Naive thymus-derived CD4-positive, alpha-beta T cell (primary cell): ENCODE measurements at regions not wholly inside any gene's neighbourhood (a gene's known extent, or its start where the extent isn't known, plus 50 kb on each side); places are given as distances from the start of the nearest gene placed in this dataset.

Experiments used
- ATAC-seq: fragments of 150-1000 bp; cut with Tn5 transposase; 2 replicates; pipeline ENCODE4 v1.10.0; 2021; ENCODE audit warnings: mild to moderate bottlenecking, moderate library complexity
- CTCF ChIA-PET: fragments of 350-600 bp; sonication (Branson Sonifier 250); formaldehyde crosslinking; loops from one replicate; lab custom pipeline; 2021; ENCODE audit warnings: antibody characterized with exemption; lab: Charles Lee
- POLR2A ChIA-PET: fragments of 350-600 bp; sonication (Branson Sonifier 250); formaldehyde crosslinking; loops from one replicate; lab custom pipeline; 2021; ENCODE audit warnings: antibody characterized with exemption, inconsistent platforms; lab: Charles Lee
- DNase-seq, 9 donors: peaks; one replicate each; pipeline versions ENCODE4 v3.0.0 to v3.0.0-alpha.2; 2020 to 2022; ENCODE audit warnings: mixed read lengths in 1 of 9
- H3K27ac ChIP-seq: one replicate; pipeline ENCODE4 v1.7.0; 2013; ENCODE audit warnings: mild to moderate bottlenecking, low read depth, low read length, moderate library complexity
- H3K27me3 ChIP-seq, 2 donors: one replicate each; pipeline ENCODE4 v1.7.0; 2013; ENCODE audit warnings: low read length in 2 of 2, mild to moderate bottlenecking in 2 of 2, moderate library complexity in 2 of 2; ENCODE audit not compliant: control insufficient read depth in 2 of 2, insufficient read depth in 2 of 2
- H3K36me3 ChIP-seq, 3 experiments: 1 replicate in 2 of 3; 2 replicates in 1 of 3; pipeline ENCODE4 v1.7.0; 2013; ENCODE audit warnings: low read length in 3 of 3, mild to moderate bottlenecking in 3 of 3, moderate library complexity in 1 of 3; ENCODE audit not compliant: insufficient read depth in 3 of 3, control insufficient read depth in 2 of 3
- H3K4me1 ChIP-seq, 2 donors: one replicate each; pipeline ENCODE4 v1.7.0; 2013; ENCODE audit warnings: low read length in 2 of 2, mild to moderate bottlenecking in 2 of 2, moderate library complexity in 1 of 2; ENCODE audit not compliant: control insufficient read depth in 2 of 2, insufficient read depth in 2 of 2
- H3K4me3 ChIP-seq: 2 replicates; pipeline ENCODE4 v1.7.0; 2013; ENCODE audit warnings: mild to moderate bottlenecking, low read length
- H3K9me3 ChIP-seq, 3 experiments: 1 replicate in 2 of 3; 2 replicates in 1 of 3; pipeline ENCODE4 v1.7.0; 2013; ENCODE audit warnings: low read length in 3 of 3; ENCODE audit not compliant: control insufficient read depth in 2 of 3
- H3K27ac Mint-ChIP-seq, 9 donors: one replicate each; pipeline ENCODE4 v1.8.0; 2020 to 2022; ENCODE audit warnings: mixed read lengths in 9 of 9, mild to moderate bottlenecking in 8 of 9, moderate library complexity in 5 of 9, inconsistent platforms in 2 of 9
- H3K27me3 Mint-ChIP-seq, 5 donors: one replicate each; pipeline ENCODE4 v1.8.0; 2021 to 2022; ENCODE audit warnings: mixed read lengths in 5 of 5, mild to moderate bottlenecking in 1 of 5
- H3K36me3 Mint-ChIP-seq, 5 donors: one replicate each; pipeline ENCODE4 v1.8.0; 2020 to 2022; ENCODE audit warnings: mixed read lengths in 5 of 5, mild to moderate bottlenecking in 3 of 5, inconsistent platforms in 1 of 5
- H3K4me1 Mint-ChIP-seq, 7 donors: one replicate each; pipeline ENCODE4 v1.8.0; 2020 to 2022; ENCODE audit warnings: mixed read lengths in 7 of 7, mild to moderate bottlenecking in 3 of 7, inconsistent platforms in 1 of 7
- H3K4me3 Mint-ChIP-seq, 10 donors: one replicate each; pipeline ENCODE4 v1.8.0; 2020 to 2022; ENCODE audit warnings: mild to moderate bottlenecking in 10 of 10, mixed read lengths in 10 of 10, moderate library complexity in 6 of 10, inconsistent platforms in 2 of 10
- H3K9me3 Mint-ChIP-seq, 11 donors: one replicate each; pipeline ENCODE4 v1.8.0; 2020 to 2022; ENCODE audit warnings: mixed read lengths in 11 of 11, mild to moderate bottlenecking in 4 of 11, inconsistent platforms in 1 of 11, moderate library complexity in 1 of 11
- intact Hi-C, 2 donors: fragments of 100-400 bp; cut with micrococcal nuclease; formaldehyde crosslinking; loops; one replicate each; pipeline ENCODE4 v1.15.1; 2023

DNA sequence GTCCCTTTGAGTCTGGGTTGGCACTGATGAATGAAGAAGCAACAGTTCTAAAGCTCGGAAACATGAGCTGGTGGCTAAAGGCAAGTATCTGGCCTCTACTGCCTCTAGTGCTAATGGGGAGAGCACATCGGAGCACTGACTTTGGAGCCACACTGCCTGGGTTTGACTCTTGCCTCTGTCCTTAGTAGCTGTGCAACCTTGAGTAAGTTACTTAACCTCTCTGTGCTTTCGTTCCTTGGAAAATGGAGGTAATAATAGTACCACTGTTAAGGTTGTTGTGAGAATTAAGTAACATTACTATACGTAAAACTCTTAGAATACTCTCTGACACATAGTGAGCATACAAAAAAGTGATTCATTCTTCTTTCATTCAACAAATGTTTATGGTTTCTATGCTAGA, 211.2 kb downstream of the ATG4C start:
- DNase-seq (no peak), ATAC-seq (no peak)
- no peaks in the 10 kb centered on the region for H3K36me3 ChIP-seq
- Mint-ChIP-seq H3K9me3 (no peaks in the 10 kb centered on the region), H3K27me3 (peaks cover 3 to 42% (median 37%) of the 10 kb centered on the region in 5 donors), H3K4me3 (no peak overlapping the region), H3K4me1 (peaks cover 0 to 1% (median 0%) of the 10 kb centered on the region in 7 donors), H3K27ac (no peak overlapping the region), H3K36me3 (no peaks in the 10 kb centered on the region)
- no peak overlapping the region for H3K4me3 ChIP-seq
- ChIA-PET CTCF (no interaction called here), POLR2A (no interaction called here)
- H3K9me3 ChIP-seq, result no peaks in the 10 kb centered on the region
- no peaks in the 10 kb centered on the region for H3K4me1 ChIP-seq
- H3K27me3 ChIP-seq, result no peaks in the 10 kb centered on the region
- H3K27ac ChIP-seq, result no peak overlapping the region
- intact Hi-C loops, result no loop called here

DNA sequence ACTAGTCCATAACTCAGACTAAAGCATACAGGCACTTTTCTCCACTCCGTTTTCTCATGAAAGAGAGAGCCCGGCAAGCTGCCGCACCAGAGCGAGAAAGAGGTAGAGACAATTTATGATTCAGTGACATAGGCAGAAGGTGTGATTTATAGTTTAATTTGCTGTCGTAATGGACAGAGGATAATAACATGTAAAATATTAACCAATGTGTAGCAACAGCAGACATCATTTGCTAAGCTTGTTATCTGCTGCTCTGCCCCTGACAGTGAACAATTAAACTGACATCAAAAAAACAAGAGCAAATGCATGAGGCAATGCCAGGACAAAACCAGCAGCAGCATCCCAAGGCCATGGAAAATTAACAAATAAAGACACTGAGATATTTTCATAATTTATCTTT, 214.0 kb downstream of the ATG4C start:
- H3K9me3 Mint-ChIP-seq, result no peaks in the 10 kb centered on the region
- peaks cover 0 to 1% (median 0%) of the 10 kb centered on the region in 7 donors for H3K4me1 Mint-ChIP-seq
- no peaks in the 10 kb centered on the region for H3K36me3 Mint-ChIP-seq
- no peak for DNase-seq
- ATAC-seq, result no peak
- POLR2A ChIA-PET, result no interaction called here
- H3K9me3 ChIP-seq, result no peaks in the 10 kb centered on the region
- no peaks in the 10 kb centered on the region for H3K27me3 ChIP-seq
- peaks cover 5 to 31% (median 25%) of the 10 kb centered on the region in 5 donors for H3K27me3 Mint-ChIP-seq
- intact Hi-C loops, result no loop called here
- no peaks in the 10 kb centered on the region for H3K36me3 ChIP-seq
- no peak overlapping the region for H3K4me3 ChIP-seq
- H3K27ac Mint-ChIP-seq, result no peak overlapping the region
- no peak overlapping the region for H3K4me3 Mint-ChIP-seq
- H3K27ac ChIP-seq, result no peak overlapping the region
- CTCF ChIA-PET, result no interaction called here
- H3K4me1 ChIP-seq, result no peaks in the 10 kb centered on the region

DNA sequence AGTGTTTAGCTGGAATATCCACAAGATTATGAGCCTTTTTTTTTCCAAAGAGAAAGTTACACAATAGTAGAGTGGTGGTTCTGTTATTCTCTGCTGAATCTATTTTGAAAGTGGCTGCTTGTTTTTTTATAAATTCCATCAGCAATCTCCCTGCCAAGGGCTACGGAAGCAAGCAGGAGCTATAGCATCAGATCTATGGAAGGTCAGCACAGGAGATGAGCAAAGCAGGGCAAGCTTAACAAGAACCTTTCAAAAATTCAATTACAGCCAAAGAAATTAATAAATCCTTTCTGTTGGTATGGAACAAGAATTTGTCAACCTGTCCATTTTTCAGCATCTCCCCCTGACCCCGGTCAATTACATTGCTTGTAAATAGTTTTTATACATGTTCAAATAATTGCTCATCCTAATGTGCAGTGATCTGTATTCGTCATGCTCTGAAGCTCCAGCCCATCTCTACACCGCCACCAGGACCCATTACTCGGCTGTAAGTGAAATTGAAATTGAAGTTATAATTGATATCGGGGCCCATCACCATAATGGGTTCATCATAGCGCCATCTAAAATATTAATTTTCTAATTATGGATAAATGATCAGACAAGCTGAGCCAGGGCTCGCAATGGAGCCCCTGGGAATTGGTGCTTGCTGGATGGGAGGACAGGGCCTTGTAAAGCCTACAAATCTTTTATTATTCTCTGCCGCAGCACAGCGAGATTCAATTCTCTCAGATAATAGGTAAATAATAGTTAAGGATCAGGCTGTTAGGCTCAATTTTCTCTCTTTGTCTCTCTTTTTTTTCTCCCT, 215.1 kb downstream of the ATG4C start:
- ChIA-PET POLR2A (no interaction called here), CTCF (no interaction called here)
- H3K27me3 Mint-ChIP-seq, result peaks cover 5 to 24% (median 18%) of the 10 kb centered on the region in 5 donors
- intact Hi-C loops, result no loop called here
- no peak overlapping the region for H3K27ac ChIP-seq
- no peaks in the 10 kb centered on the region for H3K36me3 ChIP-seq
- H3K4me3 ChIP-seq, result no peak overlapping the region
- H3K4me3 Mint-ChIP-seq, result no peak overlapping the region
- H3K9me3 ChIP-seq, result no peaks in the 10 kb centered on the region
- H3K4me1 Mint-ChIP-seq, result peaks cover 0 to 1% (median 0%) of the 10 kb centered on the region in 7 donors
- DNase-seq (no peak), ATAC-seq (no peak)
- H3K9me3 Mint-ChIP-seq, result no peaks in the 10 kb centered on the region
- H3K36me3 Mint-ChIP-seq, result no peaks in the 10 kb centered on the region
- no peaks in the 10 kb centered on the region for H3K4me1 ChIP-seq
- H3K27me3 ChIP-seq, result no peaks in the 10 kb centered on the region
- no peak overlapping the region for H3K27ac Mint-ChIP-seq

DNA sequence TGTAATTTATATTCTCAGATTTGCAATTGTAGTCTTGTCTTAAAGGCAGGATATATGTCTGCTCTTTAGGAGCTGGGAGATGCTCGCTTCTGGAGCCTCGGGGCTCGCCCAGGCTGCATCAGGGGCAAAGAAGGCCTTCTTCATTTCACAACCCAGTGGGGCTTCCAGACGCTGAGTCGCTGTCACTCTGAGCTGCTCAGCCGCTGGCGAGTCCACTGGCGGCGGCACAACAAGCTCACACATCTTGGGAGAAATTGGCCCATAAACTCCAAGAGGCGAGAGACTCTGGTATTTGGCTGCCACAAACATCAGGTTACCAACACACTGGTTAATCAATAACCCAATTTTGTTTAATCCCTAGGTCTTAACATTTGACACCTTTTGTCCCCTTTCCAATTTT, 216.6 kb downstream of the ATG4C start:
- Mint-ChIP-seq H3K36me3 (no peaks in the 10 kb centered on the region), H3K4me1 (no peaks in the 10 kb centered on the region), H3K27me3 (peaks cover 5 to 24% (median 15%) of the 10 kb centered on the region in 5 donors), H3K9me3 (peaks cover 0 to 2% (median 0%) of the 10 kb centered on the region in 11 donors), H3K4me3 (no peak overlapping the region), H3K27ac (no peak overlapping the region)
- Histone ChIP-seq H3K36me3 (no peaks in the 10 kb centered on the region), H3K27ac (no peak overlapping the region), H3K27me3 (no peaks in the 10 kb centered on the region), H3K4me1 (no peaks in the 10 kb centered on the region), H3K9me3 (no peaks in the 10 kb centered on the region), H3K4me3 (no peak overlapping the region)
- POLR2A ChIA-PET, result interaction anchor here (0.7 kb wide), 1 partner anchor 13 kb away, joined by 3 read pairs; no protein-coding TSS in a partner anchor
- intact Hi-C loops, result no loop called here
- ATAC-seq, result no peak
- CTCF ChIA-PET, result no interaction called here
- DNase-seq, result no peak

DNA sequence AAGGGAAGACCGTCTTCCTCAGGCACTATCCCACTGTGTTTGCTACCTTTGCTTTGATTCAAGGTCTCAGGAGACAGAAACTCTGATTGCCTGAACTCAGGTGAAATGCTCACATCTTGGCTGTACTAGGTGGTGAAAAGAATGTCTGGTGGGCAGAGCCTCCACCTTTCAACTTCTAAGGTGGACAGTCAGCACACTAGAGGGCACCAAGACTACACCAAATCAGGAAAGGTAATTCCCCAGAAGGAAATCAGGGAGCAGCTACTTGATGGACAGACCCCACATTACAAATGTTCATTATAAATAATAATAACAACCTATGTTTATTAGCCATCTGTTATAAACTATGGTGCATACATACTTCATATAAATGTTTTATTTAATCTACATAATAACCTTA, 220.9 kb downstream of the ATG4C start:
- no peak overlapping the region for H3K27ac ChIP-seq
- Mint-ChIP-seq H3K4me3 (no peak overlapping the region), H3K36me3 (peaks cover 0 to 5% (median 0%) of the 10 kb centered on the region in 5 donors), H3K27me3 (peaks cover 3 to 20% (median 12%) of the 10 kb centered on the region in 5 donors), H3K9me3 (peaks cover 0 to 8% (median 0%) of the 10 kb centered on the region in 11 donors), H3K27ac (no peak overlapping the region), H3K4me1 (no peaks in the 10 kb centered on the region)
- no peaks in the 10 kb centered on the region for H3K9me3 ChIP-seq
- intact Hi-C loops, result no loop called here
- ChIA-PET CTCF (interaction anchor here (0.6 kb wide), 1 partner anchor 35 kb away, joined by 3 read pairs; no protein-coding TSS in a partner anchor), POLR2A (no interaction called here)
- no peaks in the 10 kb centered on the region for H3K36me3 ChIP-seq
- no peaks in the 10 kb centered on the region for H3K27me3 ChIP-seq
- no peaks in the 10 kb centered on the region for H3K4me1 ChIP-seq
- no peak overlapping the region for H3K4me3 ChIP-seq
- no peak for DNase-seq
- ATAC-seq, result no peak

DNA sequence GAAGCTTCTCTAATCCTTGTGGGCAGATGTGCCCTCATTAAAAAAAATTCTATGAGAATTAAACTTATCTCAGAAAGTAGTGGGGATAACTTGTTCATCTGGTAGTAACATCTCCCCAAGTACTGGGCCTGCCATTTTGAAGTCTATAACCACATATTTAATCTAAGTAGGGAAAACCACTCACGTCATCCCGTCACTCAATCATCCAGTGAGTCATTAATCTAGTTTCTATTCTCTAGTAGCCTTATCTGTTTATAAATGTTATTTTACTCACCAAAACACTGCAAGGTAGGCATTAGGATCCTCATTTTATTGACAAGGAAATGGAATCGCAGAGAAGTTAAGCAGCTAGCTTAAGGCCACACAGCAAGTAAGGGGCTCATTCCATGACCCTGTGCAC, 221.9 kb downstream of the ATG4C start:
- Mint-ChIP-seq H3K4me3 (no peak overlapping the region), H3K4me1 (no peaks in the 10 kb centered on the region), H3K9me3 (peaks cover 0 to 8% (median 0%) of the 10 kb centered on the region in 11 donors), H3K27me3 (peaks cover 0 to 20% (median 14%) of the 10 kb centered on the region in 5 donors), H3K27ac (no peak overlapping the region), H3K36me3 (peaks cover 0 to 5% (median 0%) of the 10 kb centered on the region in 5 donors)
- no peak for ATAC-seq
- no peaks in the 10 kb centered on the region for H3K27me3 ChIP-seq
- no peaks in the 10 kb centered on the region for H3K4me1 ChIP-seq
- intact Hi-C loops, result no loop called here
- no peak for DNase-seq
- no peak overlapping the region for H3K27ac ChIP-seq
- no peaks in the 10 kb centered on the region for H3K36me3 ChIP-seq
- no peaks in the 10 kb centered on the region for H3K9me3 ChIP-seq
- ChIA-PET CTCF (no interaction called here), POLR2A (no interaction called here)
- no peak overlapping the region for H3K4me3 ChIP-seq

DNA sequence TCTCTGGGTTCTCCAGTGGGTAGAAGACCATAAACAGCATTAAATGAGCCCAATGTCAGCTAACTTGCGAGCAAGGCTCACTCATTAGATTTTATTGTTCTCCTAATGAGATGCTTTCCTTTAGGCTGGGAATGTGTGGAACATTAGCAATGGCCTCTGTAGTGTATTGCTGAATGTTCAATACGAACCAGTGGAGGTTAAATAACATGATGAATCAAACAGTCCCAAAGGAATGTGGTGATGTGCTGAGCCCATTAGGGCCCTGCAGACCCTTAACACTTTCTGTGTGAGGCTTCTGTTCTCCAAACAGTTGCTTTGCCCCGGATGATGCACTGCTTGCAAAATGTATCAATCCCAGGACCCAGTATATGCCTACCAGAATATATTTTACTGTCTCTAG, 225.5 kb downstream of the ATG4C start:
- intact Hi-C loops, result no loop called here
- Mint-ChIP-seq H3K27me3 (peaks cover 0 to 20% (median 7%) of the 10 kb centered on the region in 5 donors), H3K4me1 (no peaks in the 10 kb centered on the region), H3K36me3 (peaks cover 0 to 5% (median 0%) of the 10 kb centered on the region in 5 donors), H3K27ac (no peak overlapping the region), H3K4me3 (no peak overlapping the region), H3K9me3 (peaks cover 0 to 8% (median 0%) of the 10 kb centered on the region in 11 donors)
- Histone ChIP-seq H3K27me3 (no peaks in the 10 kb centered on the region), H3K9me3 (no peaks in the 10 kb centered on the region), H3K4me1 (no peaks in the 10 kb centered on the region), H3K36me3 (no peaks in the 10 kb centered on the region), H3K27ac (no peak overlapping the region), H3K4me3 (no peak overlapping the region)
- ChIA-PET CTCF (no interaction called here), POLR2A (no interaction called here)
- DNase-seq (no peak), ATAC-seq (no peak)
